ENCODE measurements at regions not wholly inside any gene's neighbourhood (a gene's known extent, or its start where the extent isn't known, plus 50 kb on each side); places are given as distances from the start of the nearest gene placed in this dataset.
A peak's percentile ranks its signal among the peaks of the same experiment; 100 is the strongest.
"Not testable (repeated sequence)": the region's sequence is repeated elsewhere in the genome, so short reads cannot be mapped to it uniquely, and the experiment has no call there.

GRCh38 chr9:94387338-94388010, 59.0 kb upstream of the NUTM2F start:
- not testable (repeated sequence) for H3K27ac Mint-ChIP-seq

GRCh38 chr9:94388011-94388406, 59.6 kb upstream of the NUTM2F start:
- not testable (repeated sequence) for H3K27ac Mint-ChIP-seq; H3K9me3 Mint-ChIP-seq; H3K4me3 Mint-ChIP-seq; H3K27me3 Mint-ChIP-seq; ATAC-seq (replicated peaks); DNase-seq
- Mint-ChIP-seq H3K36me3 (peaks cover 6 to 15% of the 10 kb centered on the region in 2 donors), H3K4me1 (peaks cover 13 to 38% of the 10 kb centered on the region in 2 donors)

More at GRCh38 chr9:94387338-94388010, 59.0 kb upstream of the NUTM2F start:
- DNase-seq; H3K9me3 Mint-ChIP-seq; H3K27me3 Mint-ChIP-seq; ATAC-seq (replicated peaks); H3K4me3 Mint-ChIP-seq: not testable (repeated sequence)
- Mint-ChIP-seq H3K36me3 (peaks cover 9 to 18% of the 10 kb centered on the region in 2 donors), H3K4me1 (peaks cover 13 to 38% of the 10 kb centered on the region in 2 donors)

GRCh38 chr9:94390425-94391098, 62.1 kb upstream of the NUTM2F start:
- ATAC-seq (replicated peaks): peak in 1 of 2 donors; percentile 29
- Mint-ChIP-seq H3K4me1 (peaks cover 14 to 32% of the 10 kb centered on the region in 2 donors), H3K27ac (peak overlapping the region; percentile 75), H3K4me3 (peak overlapping the region in 1 of 2 donors; percentile 5)
- not testable (repeated sequence) for H3K9me3 Mint-ChIP-seq, H3K27me3 Mint-ChIP-seq, DNase-seq, H3K36me3 Mint-ChIP-seq

GRCh38 chr9:94392971-94393624, 64.7 kb upstream of the NUTM2F start:
- not testable (repeated sequence) for ATAC-seq (replicated peaks); H3K27me3 Mint-ChIP-seq; H3K27ac Mint-ChIP-seq; H3K4me3 Mint-ChIP-seq; DNase-seq; H3K9me3 Mint-ChIP-seq
- H3K36me3 Mint-ChIP-seq: peaks cover 2 to 17% of the 10 kb centered on the region in 2 donors
- peaks cover 16 to 26% of the 10 kb centered on the region in 2 donors for H3K4me1 Mint-ChIP-seq

- H3K36me3 Mint-ChIP-seq: peaks cover 0 to 17% of the 10 kb centered on the region in 2 donors
- H3K9me3 Mint-ChIP-seq, H3K27me3 Mint-ChIP-seq, DNase-seq: not testable (repeated sequence)
- peak; percentile 55 to 79 for ATAC-seq (replicated peaks)
- peak overlapping the region; percentile 11 for H3K27ac Mint-ChIP-seq
- peaks cover 13 to 21% of the 10 kb centered on the region in 2 donors for H3K4me1 Mint-ChIP-seq
- H3K4me3 Mint-ChIP-seq: peak overlapping the region; percentile 32
Observed at GRCh38 chr9:94397766-94398379, 69.4 kb upstream of the NUTM2F start.

- not testable (repeated sequence) for H3K27ac Mint-ChIP-seq
Observed at GRCh38 chr9:94400461-94400860, 72.0 kb upstream of the NUTM2F start.

GRCh38 chr9:94402795-94403194, 74.4 kb upstream of the NUTM2F start:
- not testable (repeated sequence) for DNase-seq; ATAC-seq (replicated peaks); H3K9me3 Mint-ChIP-seq; H3K27ac Mint-ChIP-seq; H3K27me3 Mint-ChIP-seq; H3K36me3 Mint-ChIP-seq; H3K4me3 Mint-ChIP-seq
- peaks cover 3 to 13% of the 10 kb centered on the region in 2 donors for H3K4me1 Mint-ChIP-seq

More at GRCh38 chr9:94400461-94400860, 72.0 kb upstream of the NUTM2F start:
- H3K27me3 Mint-ChIP-seq; H3K9me3 Mint-ChIP-seq; ATAC-seq (replicated peaks); DNase-seq; H3K4me3 Mint-ChIP-seq: not testable (repeated sequence)
- Mint-ChIP-seq H3K4me1 (peaks cover 11 to 21% of the 10 kb centered on the region in 2 donors), H3K36me3 (peaks cover 0 to 16% of the 10 kb centered on the region in 2 donors)

GRCh38 chr9:94403571-94403970, 75.1 kb upstream of the NUTM2F start:
- not testable (repeated sequence) for H3K27ac Mint-ChIP-seq; ATAC-seq (replicated peaks); DNase-seq; H3K9me3 Mint-ChIP-seq; H3K27me3 Mint-ChIP-seq; H3K4me3 Mint-ChIP-seq; H3K36me3 Mint-ChIP-seq
- H3K4me1 Mint-ChIP-seq: peaks cover 3 to 12% of the 10 kb centered on the region in 2 donors

GRCh38 chr9:94413665-94414064, 85.2 kb upstream of the NUTM2F start:
- not testable (repeated sequence) for DNase-seq; H3K27me3 Mint-ChIP-seq; ATAC-seq (replicated peaks); H3K27ac Mint-ChIP-seq; H3K4me3 Mint-ChIP-seq; H3K9me3 Mint-ChIP-seq
- Mint-ChIP-seq H3K4me1 (peaks cover 11 to 17% of the 10 kb centered on the region in 2 donors), H3K36me3 (peaks cover 10 to 12% of the 10 kb centered on the region in 2 donors)

- peaks cover 8 to 11% of the 10 kb centered on the region in 2 donors for H3K36me3 Mint-ChIP-seq
- H3K9me3 Mint-ChIP-seq; DNase-seq; H3K4me3 Mint-ChIP-seq; ATAC-seq (replicated peaks); H3K4me1 Mint-ChIP-seq; H3K27me3 Mint-ChIP-seq; H3K27ac Mint-ChIP-seq: not testable (repeated sequence)
Observed at GRCh38 chr9:94415111-94415510, 86.7 kb upstream of the NUTM2F start.

GRCh38 chr9:94420098-94420497, 91.7 kb upstream of the NUTM2F start:
- H3K9me3 Mint-ChIP-seq; DNase-seq; H3K4me3 Mint-ChIP-seq; H3K4me1 Mint-ChIP-seq; ATAC-seq (replicated peaks); H3K27me3 Mint-ChIP-seq; H3K27ac Mint-ChIP-seq: not testable (repeated sequence)
- peaks cover 7 to 12% of the 10 kb centered on the region in 2 donors for H3K36me3 Mint-ChIP-seq

GRCh38 chr9:94421951-94422350, 93.5 kb upstream of the NUTM2F start:
- not testable (repeated sequence) for H3K4me1 Mint-ChIP-seq; ATAC-seq (replicated peaks); H3K27ac Mint-ChIP-seq; H3K9me3 Mint-ChIP-seq; DNase-seq; H3K36me3 Mint-ChIP-seq; H3K27me3 Mint-ChIP-seq; H3K4me3 Mint-ChIP-seq

GRCh38 chr9:94425312-94425711, 96.9 kb upstream of the NUTM2F start:
- H3K4me3 Mint-ChIP-seq; H3K36me3 Mint-ChIP-seq; H3K4me1 Mint-ChIP-seq; H3K27me3 Mint-ChIP-seq; H3K27ac Mint-ChIP-seq; ATAC-seq (replicated peaks); DNase-seq; H3K9me3 Mint-ChIP-seq: not testable (repeated sequence)

- H3K4me1 Mint-ChIP-seq: peaks cover 4 to 10% of the 10 kb centered on the region in 2 donors
- H3K4me3 Mint-ChIP-seq; H3K27me3 Mint-ChIP-seq; H3K9me3 Mint-ChIP-seq; ATAC-seq (replicated peaks); H3K27ac Mint-ChIP-seq; DNase-seq: not testable (repeated sequence)
- peaks cover 28 to 29% of the 10 kb centered on the region in 2 donors for H3K36me3 Mint-ChIP-seq
Observed at GRCh38 chr9:94437128-94437527, 108.7 kb upstream of the NUTM2F start.

Data from stimulated activated naive B cell treated with anti-CD40 and anti-IgM and Interleukin-4, amounts not matched to agents 10 μg/mL and 1 μg/mL and 100 μg/mL, for 72 hours (primary cell).